ENCODE measurements at regions not wholly inside any gene's neighbourhood (a gene's known extent, or its start where the extent isn't known, plus 50 kb on each side); places are given as distances from the start of the nearest gene placed in this dataset.

DNA sequence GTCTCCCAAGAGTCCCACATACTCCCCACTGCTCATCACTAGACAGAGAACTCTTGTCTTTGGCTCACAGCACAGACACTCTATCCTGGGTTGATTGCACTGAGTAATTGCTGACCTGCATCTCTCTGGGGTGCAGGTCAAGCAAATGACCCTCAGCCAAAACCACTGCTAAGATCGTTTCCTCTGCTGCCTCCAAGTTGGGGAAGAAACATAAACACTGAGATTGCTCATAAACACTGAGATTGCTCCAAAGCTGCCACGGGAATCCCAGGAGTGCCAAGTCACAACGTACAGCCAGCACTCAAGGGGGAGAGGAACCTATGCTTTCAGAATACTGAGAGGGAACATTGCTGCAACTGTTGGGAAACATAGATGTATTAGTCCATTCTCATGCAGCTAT lies 1402.1 kb upstream of the ACO1 start:
- ChIA-PET CTCF (no interaction called here), POLR2A (interaction anchor here (0.6 kb wide), 1 partner anchor 1318 kb away, joined by 3 read pairs; no protein-coding TSS in a partner anchor)
- no peak for DNase-seq
- Histone ChIP-seq H3K9me3 (ENCODE audit: control extremely low read depth in 1 of 5, control insufficient read depth in 4 of 5, insufficient read depth in 2 of 5, low read depth in 1 of 5, low read length in 4 of 5) (peaks cover 0 to 4% (median 0%) of the 10 kb centered on the region in 5 experiments), H3K4me1 (ENCODE audit: control extremely low read depth in 1 of 4, control insufficient read depth in 4 of 4, insufficient read depth in 4 of 4, low read length in 3 of 4) (no peaks in the 10 kb centered on the region), H3K4me3 (ENCODE audit: control insufficient read depth in 1 of 7, extremely low read depth in 1 of 7, insufficient read depth in 4 of 7, low read depth in 2 of 7, low read length in 6 of 7) (no peak overlapping the region), H3K27ac (ENCODE audit: insufficient read depth in 1 of 2, low read depth in 1 of 2, low read length in 2 of 2, poor library complexity in 1 of 2, severe bottlenecking in 2 of 2) (no peak overlapping the region), H3K36me3 (ENCODE audit: control insufficient read depth in 4 of 4, insufficient read depth in 4 of 4, low read length in 3 of 4) (no peaks in the 10 kb centered on the region), H3K27me3 (replicated peaks in 2 of 5; ENCODE audit: control insufficient read depth in 4 of 5, insufficient read depth in 5 of 5, low read length in 4 of 5) (no peaks in the 10 kb centered on the region)
- 73% methylated on average over 3 of the region's 3 CpGs for WGBS (ENCODE audit: insufficient coverage)

- 100% methylated on average over 2 of the region's 5 CpGs for WGBS (ENCODE audit: insufficient coverage)
- CTCF ChIA-PET, result no interaction called here
- no peaks in the 10 kb centered on the region for H3K4me1 ChIP-seq (ENCODE audit: control extremely low read depth in 1 of 4, control insufficient read depth in 4 of 4, insufficient read depth in 4 of 4, low read length in 3 of 4)
Measured at GRCh38 chr9:30995956-30996738, 1388.3 kb upstream of the ACO1 start.

DNA sequence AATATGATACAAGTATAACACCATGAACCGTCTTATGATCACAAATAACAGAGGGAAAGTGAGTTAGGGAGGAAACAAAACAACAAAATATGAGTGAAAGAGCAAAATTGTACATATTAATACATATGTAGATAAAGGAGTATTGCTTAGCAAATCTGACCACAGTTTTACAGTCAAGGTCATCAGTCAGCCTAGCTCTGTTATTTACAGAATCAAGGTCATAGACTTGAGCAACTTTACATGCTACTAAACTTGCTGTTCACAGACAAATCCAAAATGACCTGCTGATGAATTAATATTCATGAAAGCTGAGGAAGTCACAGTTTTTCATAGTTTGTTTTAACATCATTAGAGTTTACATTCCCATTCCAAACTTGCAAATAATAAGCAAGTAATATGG lies 1387.7 kb upstream of the ACO1 start:
- Histone ChIP-seq H3K4me1 (ENCODE audit: control extremely low read depth in 1 of 4, control insufficient read depth in 4 of 4, insufficient read depth in 4 of 4, low read length in 3 of 4) (no peaks in the 10 kb centered on the region), H3K27me3 (replicated peaks in 2 of 5; ENCODE audit: control insufficient read depth in 4 of 5, insufficient read depth in 5 of 5, low read length in 4 of 5) (no peaks in the 10 kb centered on the region), H3K27ac (ENCODE audit: insufficient read depth in 1 of 2, low read depth in 1 of 2, low read length in 2 of 2, poor library complexity in 1 of 2, severe bottlenecking in 2 of 2) (no peak overlapping the region), H3K4me3 (ENCODE audit: control insufficient read depth in 1 of 7, extremely low read depth in 1 of 7, insufficient read depth in 4 of 7, low read depth in 2 of 7, low read length in 6 of 7) (no peak overlapping the region), H3K9me3 (ENCODE audit: control extremely low read depth in 1 of 5, control insufficient read depth in 4 of 5, insufficient read depth in 2 of 5, low read depth in 1 of 5, low read length in 4 of 5) (peaks cover 0 to 2% (median 0%) of the 10 kb centered on the region in 5 experiments), H3K36me3 (ENCODE audit: control insufficient read depth in 4 of 4, insufficient read depth in 4 of 4, low read length in 3 of 4) (no peaks in the 10 kb centered on the region)
- DNase-seq, result no peak
- ChIA-PET CTCF (no interaction called here), POLR2A (no interaction called here)
- WGBS (ENCODE audit: insufficient coverage), result no CpG with 5 or more reads among the region's 1 CpG

More at GRCh38 chr9:30995956-30996738, 1388.3 kb upstream of the ACO1 start:
- Histone ChIP-seq H3K9me3 (ENCODE audit: control extremely low read depth in 1 of 5, control insufficient read depth in 4 of 5, insufficient read depth in 2 of 5, low read depth in 1 of 5, low read length in 4 of 5) (peaks cover 0 to 2% (median 0%) of the 10 kb centered on the region in 5 experiments), H3K36me3 (ENCODE audit: control insufficient read depth in 4 of 4, insufficient read depth in 4 of 4, low read length in 3 of 4) (no peaks in the 10 kb centered on the region), H3K4me3 (ENCODE audit: control insufficient read depth in 1 of 7, extremely low read depth in 1 of 7, insufficient read depth in 4 of 7, low read depth in 2 of 7, low read length in 6 of 7) (no peak overlapping the region), H3K27me3 (replicated peaks in 2 of 5; ENCODE audit: control insufficient read depth in 4 of 5, insufficient read depth in 5 of 5, low read length in 4 of 5) (no peaks in the 10 kb centered on the region), H3K27ac (ENCODE audit: insufficient read depth in 1 of 2, low read depth in 1 of 2, low read length in 2 of 2, poor library complexity in 1 of 2, severe bottlenecking in 2 of 2) (no peak overlapping the region)
- no peak for DNase-seq
- POLR2A ChIA-PET, result no interaction called here

DNA sequence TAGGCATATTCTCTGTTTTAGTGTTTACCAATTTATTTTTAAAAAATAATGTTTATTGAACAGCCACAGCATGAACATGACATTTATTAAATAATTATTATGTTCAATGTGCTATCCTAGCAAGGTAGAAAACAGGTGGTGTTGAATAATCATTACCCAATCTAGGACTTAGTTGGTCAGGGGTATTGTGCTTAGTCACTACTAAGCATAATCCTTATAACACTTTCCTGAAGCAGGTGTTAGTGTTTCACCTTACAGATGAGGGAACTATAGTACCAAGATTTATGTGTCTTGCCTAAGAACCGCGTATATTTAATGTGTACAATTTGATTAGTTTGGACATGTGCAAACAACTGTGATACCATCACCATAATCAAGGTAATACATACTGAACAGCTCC lies 1387.2 kb upstream of the ACO1 start:
- no CpG with 5 or more reads among the region's 2 CpGs for WGBS (ENCODE audit: insufficient coverage)
- peaks cover 0 to 2% (median 0%) of the 10 kb centered on the region in 5 experiments for H3K9me3 ChIP-seq (ENCODE audit: control extremely low read depth in 1 of 5, control insufficient read depth in 4 of 5, insufficient read depth in 2 of 5, low read depth in 1 of 5, low read length in 4 of 5)
- CTCF ChIA-PET, result no interaction called here
- no peak overlapping the region for H3K27ac ChIP-seq (ENCODE audit: insufficient read depth in 1 of 2, low read depth in 1 of 2, low read length in 2 of 2, poor library complexity in 1 of 2, severe bottlenecking in 2 of 2)
- no peaks in the 10 kb centered on the region for H3K4me1 ChIP-seq (ENCODE audit: control extremely low read depth in 1 of 4, control insufficient read depth in 4 of 4, insufficient read depth in 4 of 4, low read length in 3 of 4)
- POLR2A ChIA-PET, result no interaction called here
- no peaks in the 10 kb centered on the region for H3K27me3 ChIP-seq (replicated peaks in 2 of 5; ENCODE audit: control insufficient read depth in 4 of 5, insufficient read depth in 5 of 5, low read length in 4 of 5)
- H3K4me3 ChIP-seq (ENCODE audit: control insufficient read depth in 1 of 7, extremely low read depth in 1 of 7, insufficient read depth in 4 of 7, low read depth in 2 of 7, low read length in 6 of 7), result no peak overlapping the region
- H3K36me3 ChIP-seq (ENCODE audit: control insufficient read depth in 4 of 4, insufficient read depth in 4 of 4, low read length in 3 of 4), result no peaks in the 10 kb centered on the region
- no peak for DNase-seq

DNA sequence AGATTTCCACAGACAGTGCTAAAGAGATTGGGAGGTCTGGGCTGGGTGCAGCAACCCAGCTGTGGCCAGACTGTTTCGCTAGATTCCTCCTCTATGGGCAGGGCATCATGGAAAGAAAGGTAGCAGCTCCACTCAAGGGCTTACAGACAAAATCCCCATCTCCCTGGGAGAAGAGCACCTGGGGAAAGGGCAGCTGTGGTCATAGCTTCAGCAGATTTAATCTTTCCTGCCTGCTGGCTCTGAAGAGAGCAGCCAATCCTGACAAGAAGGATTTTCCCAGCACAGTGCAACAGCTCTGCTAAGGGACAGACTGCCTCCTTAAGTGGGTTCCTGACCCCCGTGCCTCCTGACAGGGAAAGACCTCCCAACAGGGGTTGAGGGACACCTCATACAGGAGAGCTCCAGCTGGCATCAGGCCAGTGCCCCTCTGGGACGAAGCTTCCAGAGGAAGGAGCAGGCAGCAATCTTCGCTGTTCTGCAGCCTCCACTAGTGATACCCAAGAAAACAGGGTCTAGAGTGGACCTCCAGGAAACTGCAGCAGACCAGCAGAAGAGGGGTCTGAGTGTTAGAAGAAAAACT lies 1379.3 kb upstream of the ACO1 start:
- Histone ChIP-seq H3K36me3 (ENCODE audit: control insufficient read depth in 4 of 4, insufficient read depth in 4 of 4, low read length in 3 of 4) (no peaks in the 10 kb centered on the region), H3K4me1 (ENCODE audit: control extremely low read depth in 1 of 4, control insufficient read depth in 4 of 4, insufficient read depth in 4 of 4, low read length in 3 of 4) (no peaks in the 10 kb centered on the region), H3K27me3 (replicated peaks in 2 of 5; ENCODE audit: control insufficient read depth in 4 of 5, insufficient read depth in 5 of 5, low read length in 4 of 5) (no peaks in the 10 kb centered on the region), H3K9me3 (ENCODE audit: control extremely low read depth in 1 of 5, control insufficient read depth in 4 of 5, insufficient read depth in 2 of 5, low read depth in 1 of 5, low read length in 4 of 5) (peaks cover 0 to 5% (median 0%) of the 10 kb centered on the region in 5 experiments), H3K4me3 (ENCODE audit: control insufficient read depth in 1 of 7, extremely low read depth in 1 of 7, insufficient read depth in 4 of 7, low read depth in 2 of 7, low read length in 6 of 7) (no peak overlapping the region), H3K27ac (ENCODE audit: insufficient read depth in 1 of 2, low read depth in 1 of 2, low read length in 2 of 2, poor library complexity in 1 of 2, severe bottlenecking in 2 of 2) (no peak overlapping the region)
- ChIA-PET POLR2A (no interaction called here), CTCF (interaction anchor here (0.6 kb wide), 1 partner anchor 1044 kb away, joined by 4 read pairs; no protein-coding TSS in a partner anchor)
- WGBS (ENCODE audit: insufficient coverage), result 83% methylated on average over 2 of the region's 4 CpGs
- no peak for DNase-seq

DNA sequence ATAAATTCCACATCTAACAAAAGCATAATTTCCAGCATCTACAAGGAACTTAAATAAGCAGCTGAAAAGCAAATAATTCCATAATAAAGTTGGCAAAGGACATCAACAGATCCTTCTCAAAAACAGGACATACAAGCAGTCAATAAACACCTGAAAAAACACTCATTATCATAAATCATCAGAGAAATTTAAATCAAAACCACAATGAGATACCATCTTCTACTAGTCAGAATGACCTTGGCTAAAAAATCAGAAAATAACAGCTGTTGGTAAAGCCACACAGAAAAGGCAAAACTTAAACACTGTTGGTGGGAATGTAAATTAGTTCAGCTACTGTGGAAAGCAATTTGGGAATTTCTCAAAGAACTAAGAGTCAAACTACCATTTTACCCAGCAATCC lies 1371.1 kb upstream of the ACO1 start:
- H3K4me1 ChIP-seq (ENCODE audit: control extremely low read depth in 1 of 4, control insufficient read depth in 4 of 4, insufficient read depth in 4 of 4, low read length in 3 of 4), result no peaks in the 10 kb centered on the region
- no peaks in the 10 kb centered on the region for H3K27me3 ChIP-seq (replicated peaks in 2 of 5; ENCODE audit: control insufficient read depth in 4 of 5, insufficient read depth in 5 of 5, low read length in 4 of 5)
- no peak overlapping the region for H3K4me3 ChIP-seq (ENCODE audit: control insufficient read depth in 1 of 7, extremely low read depth in 1 of 7, insufficient read depth in 4 of 7, low read depth in 2 of 7, low read length in 6 of 7)
- H3K27ac ChIP-seq (ENCODE audit: insufficient read depth in 1 of 2, low read depth in 1 of 2, low read length in 2 of 2, poor library complexity in 1 of 2, severe bottlenecking in 2 of 2), result no peak overlapping the region
- ChIA-PET POLR2A (no interaction called here), CTCF (no interaction called here)
- H3K36me3 ChIP-seq (ENCODE audit: control insufficient read depth in 4 of 4, insufficient read depth in 4 of 4, low read length in 3 of 4), result no peaks in the 10 kb centered on the region
- no peaks in the 10 kb centered on the region for H3K9me3 ChIP-seq (ENCODE audit: control extremely low read depth in 1 of 5, control insufficient read depth in 4 of 5, insufficient read depth in 2 of 5, low read depth in 1 of 5, low read length in 4 of 5)
- DNase-seq, result no peak

GRCh38 chr9:31023847-31024246 lies 1360.6 kb upstream of the ACO1 start:
- CTCF ChIA-PET, result no interaction called here
- no peaks in the 10 kb centered on the region for H3K27me3 ChIP-seq (replicated peaks in 2 of 5; ENCODE audit: control insufficient read depth in 4 of 5, insufficient read depth in 5 of 5, low read length in 4 of 5)
- POLR2A ChIA-PET, result no interaction called here
- H3K4me1 ChIP-seq (ENCODE audit: control extremely low read depth in 1 of 4, control insufficient read depth in 4 of 4, insufficient read depth in 4 of 4, low read length in 3 of 4), result no peaks in the 10 kb centered on the region
- no peak overlapping the region for H3K27ac ChIP-seq (ENCODE audit: insufficient read depth in 1 of 2, low read depth in 1 of 2, low read length in 2 of 2, poor library complexity in 1 of 2, severe bottlenecking in 2 of 2)
- WGBS (ENCODE audit: insufficient coverage), result 95% methylated on average over 3 of the region's 3 CpGs
- no peaks in the 10 kb centered on the region for H3K36me3 ChIP-seq (ENCODE audit: control insufficient read depth in 4 of 4, insufficient read depth in 4 of 4, low read length in 3 of 4)
- no peaks in the 10 kb centered on the region for H3K9me3 ChIP-seq (ENCODE audit: control extremely low read depth in 1 of 5, control insufficient read depth in 4 of 5, insufficient read depth in 2 of 5, low read depth in 1 of 5, low read length in 4 of 5)
- DNase-seq, result no peak
- H3K4me3 ChIP-seq (ENCODE audit: control insufficient read depth in 1 of 7, extremely low read depth in 1 of 7, insufficient read depth in 4 of 7, low read depth in 2 of 7, low read length in 6 of 7), result no peak overlapping the region
